ENCODE measurements at regions not wholly inside any gene's neighbourhood (a gene's known extent, or its start where the extent isn't known, plus 50 kb on each side); places are given as distances from the start of the nearest gene placed in this dataset.

DNA sequence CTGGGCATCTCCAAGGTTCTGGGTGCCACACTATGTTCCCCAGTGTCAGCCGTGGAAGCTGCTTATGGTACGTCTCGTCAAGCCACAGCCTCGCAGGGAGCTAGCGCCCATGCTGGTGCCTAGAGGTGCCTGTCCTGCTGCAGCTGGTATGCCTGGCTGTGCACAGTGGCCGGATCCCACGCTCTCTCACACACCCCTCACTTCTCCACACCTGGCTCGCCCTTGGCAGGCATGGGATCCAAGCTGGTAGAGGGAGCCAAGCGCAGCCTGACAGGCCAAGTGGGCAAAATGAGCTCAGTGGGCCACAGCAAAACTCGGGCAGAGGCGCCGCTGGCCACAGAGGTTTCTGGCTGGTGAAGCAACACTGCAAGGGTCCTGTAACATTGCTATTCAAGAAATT lies 156.1 kb upstream of the RBMS1 start:
- no peak for TF ChIP-seq POLR2A (IDR thresholded peaks at IDR 0.05)
- TF ChIP-seq, protein P1, sequence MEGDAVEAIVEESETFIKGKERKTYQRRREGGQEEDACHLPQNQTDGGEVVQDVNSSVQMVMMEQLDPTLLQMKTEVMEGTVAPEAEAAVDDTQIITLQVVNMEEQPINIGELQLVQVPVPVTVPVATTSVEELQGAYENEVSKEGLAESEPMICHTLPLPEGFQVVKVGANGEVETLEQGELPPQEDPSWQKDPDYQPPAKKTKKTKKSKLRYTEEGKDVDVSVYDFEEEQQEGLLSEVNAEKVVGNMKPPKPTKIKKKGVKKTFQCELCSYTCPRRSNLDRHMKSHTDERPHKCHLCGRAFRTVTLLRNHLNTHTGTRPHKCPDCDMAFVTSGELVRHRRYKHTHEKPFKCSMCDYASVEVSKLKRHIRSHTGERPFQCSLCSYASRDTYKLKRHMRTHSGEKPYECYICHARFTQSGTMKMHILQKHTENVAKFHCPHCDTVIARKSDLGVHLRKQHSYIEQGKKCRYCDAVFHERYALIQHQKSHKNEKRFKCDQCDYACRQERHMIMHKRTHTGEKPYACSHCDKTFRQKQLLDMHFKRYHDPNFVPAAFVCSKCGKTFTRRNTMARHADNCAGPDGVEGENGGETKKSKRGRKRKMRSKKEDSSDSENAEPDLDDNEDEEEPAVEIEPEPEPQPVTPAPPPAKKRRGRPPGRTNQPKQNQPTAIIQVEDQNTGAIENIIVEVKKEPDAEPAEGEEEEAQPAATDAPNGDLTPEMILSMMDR (IDR thresholded peaks at IDR 0.05), result no peak
